Thyroid gland (tissue), 4 donors: ENCODE measurements at regions not wholly inside any gene's neighbourhood (a gene's known extent, or its start where the extent isn't known, plus 50 kb on each side); places are given as distances from the start of the nearest gene placed in this dataset.
"Not testable (repeated sequence)": the region's sequence is repeated elsewhere in the genome, so short reads cannot be mapped to it uniquely, and the experiment has no call there.

ENCODE experiments used
- DNase-seq, 2 donors: peaks; one replicate each; pipeline ENCODE4 v3.0.0-alpha.2; 2019
- H3K27ac ChIP-seq, 3 donors: fragments of 200-600 bp; sonication (generic); 1 replicate in 2 of 3; 2 replicates in 1 of 3; pipeline ENCODE4 v1.5.1; 2016 to 2019; ENCODE audit warnings: mild to moderate bottlenecking in 1 of 3, moderate library complexity in 1 of 3
- H3K27me3 ChIP-seq: fragments of 200-600 bp; sonication (generic); one replicate; pipeline ENCODE4 v1.5.1; 2019
- H3K36me3 ChIP-seq, 2 donors: fragments of 200-600 bp; sonication (generic); one replicate each; pipeline ENCODE4 v1.5.1; 2016 to 2019
- H3K4me1 ChIP-seq, 2 donors: fragments of 200-600 bp; sonication (generic); one replicate each; pipeline ENCODE4 v1.5.1; 2017 to 2019
- H3K4me3 ChIP-seq, 3 donors: fragments of 200-600 bp; sonication (generic); replicated peaks in 1 of 3; 1 replicate in 2 of 3; 2 replicates in 1 of 3; pipeline ENCODE4 v1.5.1; 2016; ENCODE audit warnings: mild to moderate bottlenecking in 1 of 3
- H3K9me3 ChIP-seq: fragments of 200-600 bp; sonication (generic); one replicate; pipeline ENCODE4 v1.5.1; 2017
- POLR2A ChIP-seq, 2 donors: fragments of 450-650 bp; IDR thresholded peaks; one replicate each; pipeline ENCODE4 v1.6.1; 2017; ENCODE audit warnings: antibody characterized with exemption in 2 of 2, mild to moderate bottlenecking in 2 of 2, moderate library complexity in 1 of 2
- WGBS, 2 donors: methylation state at CpG; one replicate each; pipeline ENCODE4 v1.1.5; 2017; 5-methylcytosine and 5-hydroxymethylcytosine counted together
- intact Hi-C: fragments of 100-400 bp; cut with DNase I; formaldehyde crosslinking; loops from one replicate; pipeline ENCODE4 v1.15.1; 2023
- TF ChIP-seq, protein P1 (sequence below), 6 experiments: fragments of 200-600 bp in 3 of 6; fragments of 450-650 bp in 3 of 6; sonication (generic) in 3 of 6; IDR thresholded peaks; one replicate each; pipeline ENCODE4 v1.5.1; 2016 to 2019; ENCODE audit warnings: antibody characterized with exemption in 6 of 6, mild to moderate bottlenecking in 2 of 6, inconsistent platforms in 1 of 6, moderate library complexity in 1 of 6

- Histone ChIP-seq H3K4me1 (no peaks in the 10 kb centered on the region), H3K4me3 (no peak overlapping the region), H3K36me3 (no peaks in the 10 kb centered on the region), H3K27ac (no peak overlapping the region), H3K9me3 (no peaks in the 10 kb centered on the region), H3K27me3 (no peaks in the 10 kb centered on the region)
- DNase-seq: no peak
- intact Hi-C loops: no loop called here
- WGBS, 2 donors: 61 to 71% methylated on average over 2 of the region's 2 CpGs
- TF ChIP-seq, protein P1, sequence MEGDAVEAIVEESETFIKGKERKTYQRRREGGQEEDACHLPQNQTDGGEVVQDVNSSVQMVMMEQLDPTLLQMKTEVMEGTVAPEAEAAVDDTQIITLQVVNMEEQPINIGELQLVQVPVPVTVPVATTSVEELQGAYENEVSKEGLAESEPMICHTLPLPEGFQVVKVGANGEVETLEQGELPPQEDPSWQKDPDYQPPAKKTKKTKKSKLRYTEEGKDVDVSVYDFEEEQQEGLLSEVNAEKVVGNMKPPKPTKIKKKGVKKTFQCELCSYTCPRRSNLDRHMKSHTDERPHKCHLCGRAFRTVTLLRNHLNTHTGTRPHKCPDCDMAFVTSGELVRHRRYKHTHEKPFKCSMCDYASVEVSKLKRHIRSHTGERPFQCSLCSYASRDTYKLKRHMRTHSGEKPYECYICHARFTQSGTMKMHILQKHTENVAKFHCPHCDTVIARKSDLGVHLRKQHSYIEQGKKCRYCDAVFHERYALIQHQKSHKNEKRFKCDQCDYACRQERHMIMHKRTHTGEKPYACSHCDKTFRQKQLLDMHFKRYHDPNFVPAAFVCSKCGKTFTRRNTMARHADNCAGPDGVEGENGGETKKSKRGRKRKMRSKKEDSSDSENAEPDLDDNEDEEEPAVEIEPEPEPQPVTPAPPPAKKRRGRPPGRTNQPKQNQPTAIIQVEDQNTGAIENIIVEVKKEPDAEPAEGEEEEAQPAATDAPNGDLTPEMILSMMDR (IDR thresholded peaks at IDR 0.05): no peak
- no peak for TF ChIP-seq POLR2A (IDR thresholded peaks at IDR 0.05)
These were observed 234.8 kb upstream of the KYNU start for GRCh38 chr2:142642650-142643049.

GRCh38 chr2:142629193-142629592 is 248.3 kb upstream of the KYNU start:
- intact Hi-C loops: no loop called here
- Histone ChIP-seq H3K4me1 (no peaks in the 10 kb centered on the region), H3K27me3 (no peaks in the 10 kb centered on the region), H3K4me3 (no peak overlapping the region), H3K9me3 (no peaks in the 10 kb centered on the region), H3K27ac (no peak overlapping the region), H3K36me3 (no peaks in the 10 kb centered on the region)
- 69 to 70% methylated on average over 1 of the region's 1 CpG for WGBS, 2 donors
- DNase-seq: no peak
- TF ChIP-seq, protein P1 (IDR thresholded peaks at IDR 0.05): no peak
- no peak for TF ChIP-seq POLR2A (IDR thresholded peaks at IDR 0.05)

GRCh38 chr2:142621287-142621686 is 256.2 kb upstream of the KYNU start:
- Histone ChIP-seq H3K9me3 (no peaks in the 10 kb centered on the region), H3K4me3 (no peak overlapping the region), H3K4me1 (no peaks in the 10 kb centered on the region), H3K36me3 (no peaks in the 10 kb centered on the region), H3K27me3 (no peaks in the 10 kb centered on the region), H3K27ac (no peak overlapping the region)
- 72 to 74% methylated on average over 2 of the region's 2 CpGs for WGBS, 2 donors
- no peak for DNase-seq
- no peak for TF ChIP-seq POLR2A (IDR thresholded peaks at IDR 0.05)
- intact Hi-C loops: no loop called here

DNA sequence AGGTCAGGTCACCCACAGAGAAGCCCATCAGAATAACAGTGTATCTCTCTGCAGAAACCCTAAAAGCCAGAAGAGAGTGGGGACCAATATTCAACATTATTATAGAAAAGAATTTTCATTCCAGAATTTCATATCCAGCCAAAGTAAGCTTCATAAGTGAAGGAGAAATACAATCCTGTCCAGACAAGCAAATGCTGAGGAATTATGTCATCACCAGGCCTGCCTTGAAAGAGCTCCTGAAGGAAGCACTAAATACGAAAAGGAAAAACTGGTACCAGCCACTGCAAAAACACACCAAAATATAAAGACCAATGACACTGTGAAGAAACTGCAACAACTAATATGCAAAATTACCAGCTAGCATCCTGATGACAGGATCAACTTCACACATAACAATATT is 260.0 kb upstream of the KYNU start:
- Histone ChIP-seq H3K36me3 (no peaks in the 10 kb centered on the region), H3K27me3 (no peaks in the 10 kb centered on the region), H3K4me1 (no peaks in the 10 kb centered on the region), H3K9me3 (no peaks in the 10 kb centered on the region), H3K4me3 (no peak overlapping the region), H3K27ac (no peak overlapping the region)
- no peak for TF ChIP-seq POLR2A (IDR thresholded peaks at IDR 0.05)
- TF ChIP-seq, protein P1 (IDR thresholded peaks at IDR 0.05): no peak
- intact Hi-C loops: no loop called here
- 86 to 89% methylated on average over 1 of the region's 1 CpG for WGBS, 2 donors
- no peak for DNase-seq

DNA sequence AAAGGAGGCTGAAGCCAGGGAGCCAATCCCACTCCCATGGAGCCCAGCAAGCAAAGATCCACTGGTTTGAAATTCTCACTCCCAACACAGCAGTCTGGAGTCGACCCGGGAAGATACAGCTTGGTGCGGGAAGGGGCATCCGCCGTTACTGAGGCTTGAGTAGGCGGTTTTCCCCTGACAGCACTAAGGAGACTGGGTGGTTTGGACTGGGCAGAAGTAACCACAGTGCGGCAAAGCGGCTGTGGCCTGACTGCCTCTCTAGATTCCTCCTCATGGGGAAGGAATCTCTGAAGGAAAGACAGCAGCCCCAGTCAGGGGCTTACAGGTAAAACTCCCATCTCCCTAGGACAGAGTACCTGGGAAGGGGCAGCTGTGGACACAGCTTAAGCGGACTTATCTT is 261.6 kb upstream of the KYNU start:
- TF ChIP-seq, protein P1 (IDR thresholded peaks at IDR 0.05): no peak
- TF ChIP-seq POLR2A (IDR thresholded peaks at IDR 0.05): no peak
- no peak for DNase-seq
- intact Hi-C loops: no loop called here
- no peaks in the 10 kb centered on the region for H3K36me3 ChIP-seq
- 93 to 94% methylated on average over 9 of the region's 9 CpGs for WGBS, 2 donors
- H3K27ac ChIP-seq: no peak overlapping the region
- no peaks in the 10 kb centered on the region for H3K9me3 ChIP-seq
- no peaks in the 10 kb centered on the region for H3K4me1 ChIP-seq
- H3K27me3 ChIP-seq: no peaks in the 10 kb centered on the region
- H3K4me3 ChIP-seq: no peak overlapping the region

GRCh38 chr2:142613193-142613592 is 264.3 kb upstream of the KYNU start:
- not testable (repeated sequence) for DNase-seq

More at GRCh38 chr2:142613193-142613592, 264.3 kb upstream of the KYNU start:
- intact Hi-C loops, H3K27me3 ChIP-seq, H3K4me1 ChIP-seq, H3K27ac ChIP-seq, H3K4me3 ChIP-seq, H3K36me3 ChIP-seq, H3K9me3 ChIP-seq: not testable (repeated sequence)
- 90 to 95% methylated on average over 10 to 17 of the region's 17 CpGs for WGBS, 2 donors
